22Rv1 (cell line): ENCODE measurements at regions not wholly inside any gene's neighbourhood (a gene's known extent, or its start where the extent isn't known, plus 50 kb on each side); places are given as distances from the start of the nearest gene placed in this dataset.

Source experiments
- ZFX ChIP-seq: fragments of 450-650 bp; IDR thresholded peaks from 2 replicates; pipeline ENCODE4 v1.6.1; 2017; ENCODE audit warnings: antibody characterized with exemption, borderline replicate concordance
- TF ChIP-seq, protein P1 (sequence below): fragments of 450-650 bp; IDR thresholded peaks from 2 replicates; pipeline ENCODE4 v1.5.1; 2017; ENCODE audit warnings: mild to moderate bottlenecking

- TF ChIP-seq, protein P1, sequence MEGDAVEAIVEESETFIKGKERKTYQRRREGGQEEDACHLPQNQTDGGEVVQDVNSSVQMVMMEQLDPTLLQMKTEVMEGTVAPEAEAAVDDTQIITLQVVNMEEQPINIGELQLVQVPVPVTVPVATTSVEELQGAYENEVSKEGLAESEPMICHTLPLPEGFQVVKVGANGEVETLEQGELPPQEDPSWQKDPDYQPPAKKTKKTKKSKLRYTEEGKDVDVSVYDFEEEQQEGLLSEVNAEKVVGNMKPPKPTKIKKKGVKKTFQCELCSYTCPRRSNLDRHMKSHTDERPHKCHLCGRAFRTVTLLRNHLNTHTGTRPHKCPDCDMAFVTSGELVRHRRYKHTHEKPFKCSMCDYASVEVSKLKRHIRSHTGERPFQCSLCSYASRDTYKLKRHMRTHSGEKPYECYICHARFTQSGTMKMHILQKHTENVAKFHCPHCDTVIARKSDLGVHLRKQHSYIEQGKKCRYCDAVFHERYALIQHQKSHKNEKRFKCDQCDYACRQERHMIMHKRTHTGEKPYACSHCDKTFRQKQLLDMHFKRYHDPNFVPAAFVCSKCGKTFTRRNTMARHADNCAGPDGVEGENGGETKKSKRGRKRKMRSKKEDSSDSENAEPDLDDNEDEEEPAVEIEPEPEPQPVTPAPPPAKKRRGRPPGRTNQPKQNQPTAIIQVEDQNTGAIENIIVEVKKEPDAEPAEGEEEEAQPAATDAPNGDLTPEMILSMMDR: no peak
- TF ChIP-seq ZFX: no peak
These were observed 81.8 kb downstream of the ADRA2A start for GRCh38 chr10:111158595-111158994.
